B cell (primary cell): ENCODE measurements at regions not wholly inside any gene's neighbourhood (a gene's known extent, or its start where the extent isn't known, plus 50 kb on each side); places are given as distances from the start of the nearest gene placed in this dataset.

Experiments used
- ATAC-seq: fragments of 200-7000 bp; cut with Tn5 transposase; one replicate; pipeline ENCODE4 v1.10.0; 2021; ENCODE audit warnings: low read depth, mild to moderate bottlenecking, moderate number of reproducible peaks, moderate library complexity
- CTCF ChIA-PET: fragments of 350-600 bp; sonication (Branson Sonifier 250); formaldehyde crosslinking; loops from one replicate; lab custom pipeline; 2021; ENCODE audit warnings: antibody characterized with exemption, inconsistent platforms; lab: Charles Lee
- POLR2A ChIA-PET: fragments of 350-600 bp; sonication (Branson Sonifier 250); formaldehyde crosslinking; loops from one replicate; lab custom pipeline; 2021; ENCODE audit warnings: antibody characterized with exemption; lab: Charles Lee
- DNase-seq: peaks from one replicate; pipeline ENCODE4 v3.0.0; 2013
- H2AFZ ChIP-seq: 2 replicates; pipeline ENCODE4 v1.6.1; 2012; ENCODE audit warnings: mild to moderate bottlenecking, low read depth, low read length; ENCODE audit not compliant: insufficient read depth, poor library complexity, severe bottlenecking
- H3K27ac ChIP-seq, 2 donors: 1 replicate in 1 of 2; 2 replicates in 1 of 2; pipeline ENCODE4 v1.5.1; 2012 to 2013; ENCODE audit warnings: low read length in 2 of 2, mild to moderate bottlenecking in 2 of 2, moderate library complexity in 1 of 2
- H3K27me3 ChIP-seq, 4 experiments: fragments of 200-600 bp in 1 of 4; sonication (generic) in 1 of 4; replicated peaks in 1 of 4; 1 replicate in 2 of 4; 2 replicates in 2 of 4; pipeline versions ENCODE4 v1.6.1 to v1.7.0; 2013 to 2016; ENCODE audit warnings: low read length in 3 of 4, mild to moderate bottlenecking in 2 of 4, mixed read lengths in 1 of 4, moderate library complexity in 1 of 4; ENCODE audit not compliant: insufficient read depth in 4 of 4, control insufficient read depth in 3 of 4; ENCODE audit errors: control extremely low read depth in 1 of 4
- H3K36me3 ChIP-seq, 2 experiments: replicated peaks in 1 of 2; 1 replicate in 1 of 2; 2 replicates in 1 of 2; pipeline versions ENCODE4 v1.6.1 to v1.7.1; 2013; ENCODE audit warnings: low read length in 1 of 2; ENCODE audit not compliant: insufficient read depth in 2 of 2, control insufficient read depth in 1 of 2; ENCODE audit errors: control extremely low read depth in 1 of 2, extremely low read depth in 1 of 2
- H3K4me1 ChIP-seq, 2 donors: fragments of 200-600 bp in 1 of 2; sonication (generic) in 1 of 2; 1 replicate in 1 of 2; 2 replicates in 1 of 2; pipeline versions ENCODE4 v1.5.1 to v1.6.1; 2013 to 2017; ENCODE audit warnings: low read length in 2 of 2; ENCODE audit not compliant: control insufficient read depth in 2 of 2, insufficient read depth in 2 of 2
- H3K4me2 ChIP-seq: replicated peaks from 2 replicates; pipeline ENCODE3; 2012; ENCODE audit warnings: mild to moderate bottlenecking, low read depth, low read length; ENCODE audit not compliant: poor library complexity, severe bottlenecking
- H3K4me3 ChIP-seq, 5 experiments: fragments of 200-600 bp in 1 of 5; sonication (generic) in 1 of 5; 1 replicate in 3 of 5; 2 replicates in 2 of 5; pipeline versions ENCODE4 v1.5.1 to v1.7.0; 2011 to 2016; ENCODE audit warnings: low read length in 4 of 5, mild to moderate bottlenecking in 4 of 5, low read depth in 2 of 5, control low read depth in 1 of 5, moderate library complexity in 1 of 5; ENCODE audit not compliant: insufficient read depth in 1 of 5; ENCODE audit errors: control extremely low read depth in 1 of 5, extremely low read depth in 1 of 5
- H3K79me2 ChIP-seq: fragments of 200-600 bp; sonication (generic); one replicate; pipeline ENCODE4 v1.6.0; 2016; ENCODE audit warnings: low read length; ENCODE audit not compliant: control insufficient read depth, insufficient read depth
- H3K9ac ChIP-seq: fragments of 200-600 bp; sonication (generic); 2 replicates; pipeline ENCODE4 v1.6.1; 2017; ENCODE audit warnings: mild to moderate bottlenecking, low read length, moderate library complexity
- H3K9me3 ChIP-seq, 3 donors: one replicate each; pipeline versions ENCODE4 v1.6.1 to v1.7.1; 2013; ENCODE audit warnings: low read length in 2 of 3; ENCODE audit not compliant: control insufficient read depth in 2 of 3, insufficient read depth in 1 of 3; ENCODE audit errors: control extremely low read depth in 1 of 3
- H4K20me1 ChIP-seq: 2 replicates; pipeline ENCODE4 v1.6.0; 2012; ENCODE audit warnings: mild to moderate bottlenecking, low read length; ENCODE audit not compliant: insufficient read depth, control insufficient read depth, poor library complexity, severe bottlenecking
- H3K27ac Mint-ChIP-seq: one replicate; pipeline ENCODE4 v1.8.0; 2021; ENCODE audit warnings: mixed read lengths
- H3K27me3 Mint-ChIP-seq: one replicate; pipeline ENCODE4 v1.8.0; 2021; ENCODE audit warnings: mixed read lengths
- H3K4me1 Mint-ChIP-seq: one replicate; pipeline ENCODE4 v1.8.0; 2021; ENCODE audit warnings: mixed read lengths
- H3K4me3 Mint-ChIP-seq: one replicate; pipeline ENCODE4 v1.8.0; 2021; ENCODE audit warnings: mixed read lengths
- H3K9me3 Mint-ChIP-seq: one replicate; pipeline ENCODE4 v1.8.0; 2022; ENCODE audit warnings: mixed read lengths; ENCODE audit not compliant: insufficient read depth
- EZH2 ChIP-seq: IDR thresholded peaks from 2 replicates; pipeline ENCODE4 v1.6.1; 2012; ENCODE audit warnings: borderline replicate concordance, low read depth, mild to moderate bottlenecking, moderate library complexity, low read length; ENCODE audit not compliant: insufficient read depth, poor library complexity, severe bottlenecking
- WGBS: methylation state at CpG from one replicate; pipeline ENCODE4 v1.1.5; 2013; ENCODE audit warnings: missing lambda C conversion rate; ENCODE audit not compliant: insufficient coverage; 5-methylcytosine and 5-hydroxymethylcytosine counted together
- intact Hi-C: fragments of 100-400 bp; cut with micrococcal nuclease; formaldehyde crosslinking; loops from one replicate; pipeline ENCODE4 v1.10.0; 2022
- TF ChIP-seq, protein P1 (sequence below): fragments of 200-600 bp; IDR thresholded peaks from one replicate; pipeline ENCODE4 v1.8.0; 2022; ENCODE audit warnings: antibody characterized with exemption, mild to moderate bottlenecking

DNA sequence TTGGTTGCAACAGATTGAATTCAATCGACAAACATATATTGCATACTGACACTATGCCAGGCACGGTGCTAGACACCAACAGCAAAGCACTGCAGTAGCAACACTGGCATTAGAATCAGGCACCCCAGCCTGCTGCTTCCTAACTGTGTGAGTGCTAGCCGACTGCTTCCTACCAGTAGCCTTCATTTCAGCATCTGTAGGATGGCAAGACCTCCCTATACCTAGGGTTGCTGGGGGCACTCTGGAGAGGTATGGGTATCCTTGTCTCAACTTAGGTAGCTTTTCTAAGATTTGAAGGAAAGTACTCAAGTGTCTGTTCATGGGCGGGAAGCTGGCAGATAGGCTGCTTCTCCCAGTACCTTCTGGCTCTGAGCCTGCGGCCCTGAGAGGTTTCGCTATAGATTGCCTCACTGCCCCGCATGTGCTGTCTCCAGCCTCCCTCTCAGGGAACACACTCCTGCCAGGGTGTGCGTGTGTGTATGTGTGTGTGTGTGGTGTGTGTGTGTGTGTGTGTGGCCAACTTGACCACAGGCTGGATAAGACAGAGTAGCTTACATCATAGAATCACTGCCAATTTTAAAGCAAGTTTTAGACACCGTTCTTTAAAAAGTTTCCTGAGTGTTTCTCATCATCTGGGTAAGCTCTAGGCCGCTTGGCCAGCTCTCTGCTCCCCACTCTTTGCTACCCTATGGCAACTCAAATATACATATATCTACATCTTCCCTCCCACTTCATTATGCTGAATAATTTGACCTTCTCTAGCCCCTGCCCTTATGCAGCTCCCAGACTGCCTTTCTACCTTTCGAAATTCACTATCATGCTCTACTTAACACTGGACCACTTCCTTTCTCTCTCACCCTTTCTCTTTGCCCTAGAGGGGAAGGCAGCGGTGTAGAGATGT is 97.0 kb upstream of the PJA1 start:
- H3K9me3 ChIP-seq: no peaks in the 10 kb centered on the region
- no peak overlapping the region for H3K4me2 ChIP-seq
- no peaks in the 10 kb centered on the region for H3K36me3 ChIP-seq
- intact Hi-C loops: no loop called here
- Mint-ChIP-seq H3K9me3 (no peaks in the 10 kb centered on the region), H3K27me3 (peaks cover 14% of the 10 kb centered on the region), H3K4me3 (no peak overlapping the region), H3K27ac (no peak overlapping the region), H3K4me1 (no peaks in the 10 kb centered on the region)
- no peak overlapping the region for H2AFZ ChIP-seq
- H4K20me1 ChIP-seq: no peaks in the 10 kb centered on the region
- no peak overlapping the region for H3K9ac ChIP-seq
- ChIA-PET POLR2A (no interaction called here), CTCF (no interaction called here)
- H3K79me2 ChIP-seq: no peaks in the 10 kb centered on the region
- H3K27me3 ChIP-seq: no peaks in the 10 kb centered on the region
- 95% methylated on average over 2 of the region's 12 CpGs for WGBS
- H3K4me3 ChIP-seq: no peak overlapping the region
- no peaks in the 10 kb centered on the region for H3K4me1 ChIP-seq
- no peak for TF ChIP-seq EZH2
- TF ChIP-seq, protein P1, sequence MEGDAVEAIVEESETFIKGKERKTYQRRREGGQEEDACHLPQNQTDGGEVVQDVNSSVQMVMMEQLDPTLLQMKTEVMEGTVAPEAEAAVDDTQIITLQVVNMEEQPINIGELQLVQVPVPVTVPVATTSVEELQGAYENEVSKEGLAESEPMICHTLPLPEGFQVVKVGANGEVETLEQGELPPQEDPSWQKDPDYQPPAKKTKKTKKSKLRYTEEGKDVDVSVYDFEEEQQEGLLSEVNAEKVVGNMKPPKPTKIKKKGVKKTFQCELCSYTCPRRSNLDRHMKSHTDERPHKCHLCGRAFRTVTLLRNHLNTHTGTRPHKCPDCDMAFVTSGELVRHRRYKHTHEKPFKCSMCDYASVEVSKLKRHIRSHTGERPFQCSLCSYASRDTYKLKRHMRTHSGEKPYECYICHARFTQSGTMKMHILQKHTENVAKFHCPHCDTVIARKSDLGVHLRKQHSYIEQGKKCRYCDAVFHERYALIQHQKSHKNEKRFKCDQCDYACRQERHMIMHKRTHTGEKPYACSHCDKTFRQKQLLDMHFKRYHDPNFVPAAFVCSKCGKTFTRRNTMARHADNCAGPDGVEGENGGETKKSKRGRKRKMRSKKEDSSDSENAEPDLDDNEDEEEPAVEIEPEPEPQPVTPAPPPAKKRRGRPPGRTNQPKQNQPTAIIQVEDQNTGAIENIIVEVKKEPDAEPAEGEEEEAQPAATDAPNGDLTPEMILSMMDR: no peak
- no peak for DNase-seq
- ATAC-seq: no peak
- no peak overlapping the region for H3K27ac ChIP-seq

DNA sequence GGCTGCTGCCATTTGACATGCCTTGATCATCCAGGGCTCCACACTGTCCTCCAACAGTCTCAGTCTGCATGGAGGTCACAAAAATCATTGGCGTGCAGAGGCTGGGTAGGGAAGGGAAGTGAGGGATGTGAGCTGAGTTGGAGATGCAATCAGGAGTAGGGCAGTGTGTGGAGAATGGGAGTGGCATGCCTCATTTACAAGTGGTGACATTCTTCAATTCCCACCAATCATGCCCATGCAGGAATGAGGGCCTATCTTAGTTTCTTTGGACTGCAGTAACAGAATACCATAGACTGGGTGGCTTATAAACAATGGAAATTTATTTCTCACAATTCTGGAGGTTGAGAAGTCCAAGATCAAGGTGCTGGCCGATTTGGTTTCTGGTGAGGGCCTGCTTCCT is 94.9 kb upstream of the PJA1 start:
- Mint-ChIP-seq H3K27ac (no peak overlapping the region), H3K4me1 (no peaks in the 10 kb centered on the region), H3K27me3 (peaks cover 14% of the 10 kb centered on the region), H3K9me3 (no peaks in the 10 kb centered on the region), H3K4me3 (no peak overlapping the region)
- ATAC-seq (no peak), DNase-seq (no peak)
- Histone ChIP-seq H3K79me2 (no peaks in the 10 kb centered on the region), H3K9me3 (no peaks in the 10 kb centered on the region), H3K9ac (no peak overlapping the region), H3K27me3 (no peaks in the 10 kb centered on the region), H3K4me3 (no peak overlapping the region), H3K27ac (no peak overlapping the region), H4K20me1 (no peaks in the 10 kb centered on the region), H2AFZ (no peak overlapping the region), H3K36me3 (no peaks in the 10 kb centered on the region), H3K4me1 (no peaks in the 10 kb centered on the region), H3K4me2 (no peak overlapping the region)
- ChIA-PET CTCF (no interaction called here), POLR2A (no interaction called here)
- intact Hi-C loops: no loop called here
- 100% methylated on average over 1 of the region's 2 CpGs for WGBS
- TF ChIP-seq, protein P1: no peak
- TF ChIP-seq EZH2: no peak
